ENCODE measurements at regions not wholly inside any gene's neighbourhood (a gene's known extent, or its start where the extent isn't known, plus 50 kb on each side); places are given as distances from the start of the nearest gene placed in this dataset.

DNA sequence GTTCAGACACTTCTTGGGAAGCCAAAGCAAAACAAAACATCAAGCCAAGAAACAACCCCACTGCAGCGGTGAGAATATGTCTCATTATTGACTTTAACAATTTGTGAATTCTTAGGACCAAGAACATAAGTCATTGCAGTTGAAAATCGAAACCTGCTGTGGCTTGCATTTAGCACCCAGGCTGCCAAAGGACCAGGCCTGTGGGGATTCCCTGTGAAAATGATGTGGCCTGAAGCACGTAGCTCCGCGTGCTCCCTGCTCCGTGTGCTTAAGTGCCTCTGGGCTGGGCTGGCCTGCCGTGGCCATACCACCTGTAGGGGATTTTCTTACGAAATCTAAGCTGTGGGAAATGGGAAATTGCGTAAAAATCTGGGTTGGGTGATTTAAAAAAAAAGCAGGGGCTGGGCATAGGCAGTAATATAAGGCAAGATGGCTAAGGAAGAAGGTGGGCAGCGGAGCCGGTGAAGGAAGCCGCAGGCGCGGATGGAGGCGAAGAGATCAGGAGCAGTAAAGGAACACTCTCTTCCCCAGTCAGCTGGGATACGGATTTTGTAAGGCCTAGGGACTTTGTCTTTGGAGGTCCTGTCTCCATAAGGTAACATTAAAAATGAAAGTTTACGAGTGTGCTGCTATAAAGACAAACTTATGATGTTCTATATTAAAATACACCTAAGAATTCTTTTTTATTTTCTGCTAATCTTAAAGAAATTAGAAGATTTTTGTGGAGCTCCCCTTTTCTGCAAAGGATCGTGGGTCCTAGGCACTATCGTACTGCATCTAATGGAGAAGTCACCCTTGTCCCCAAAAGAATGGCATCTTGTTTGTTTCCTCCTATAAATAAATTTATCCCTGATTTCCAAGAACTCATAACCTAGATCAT is 189.6 kb upstream of the SEMA6A start (continued):
- TF ChIP-seq, protein P1, sequence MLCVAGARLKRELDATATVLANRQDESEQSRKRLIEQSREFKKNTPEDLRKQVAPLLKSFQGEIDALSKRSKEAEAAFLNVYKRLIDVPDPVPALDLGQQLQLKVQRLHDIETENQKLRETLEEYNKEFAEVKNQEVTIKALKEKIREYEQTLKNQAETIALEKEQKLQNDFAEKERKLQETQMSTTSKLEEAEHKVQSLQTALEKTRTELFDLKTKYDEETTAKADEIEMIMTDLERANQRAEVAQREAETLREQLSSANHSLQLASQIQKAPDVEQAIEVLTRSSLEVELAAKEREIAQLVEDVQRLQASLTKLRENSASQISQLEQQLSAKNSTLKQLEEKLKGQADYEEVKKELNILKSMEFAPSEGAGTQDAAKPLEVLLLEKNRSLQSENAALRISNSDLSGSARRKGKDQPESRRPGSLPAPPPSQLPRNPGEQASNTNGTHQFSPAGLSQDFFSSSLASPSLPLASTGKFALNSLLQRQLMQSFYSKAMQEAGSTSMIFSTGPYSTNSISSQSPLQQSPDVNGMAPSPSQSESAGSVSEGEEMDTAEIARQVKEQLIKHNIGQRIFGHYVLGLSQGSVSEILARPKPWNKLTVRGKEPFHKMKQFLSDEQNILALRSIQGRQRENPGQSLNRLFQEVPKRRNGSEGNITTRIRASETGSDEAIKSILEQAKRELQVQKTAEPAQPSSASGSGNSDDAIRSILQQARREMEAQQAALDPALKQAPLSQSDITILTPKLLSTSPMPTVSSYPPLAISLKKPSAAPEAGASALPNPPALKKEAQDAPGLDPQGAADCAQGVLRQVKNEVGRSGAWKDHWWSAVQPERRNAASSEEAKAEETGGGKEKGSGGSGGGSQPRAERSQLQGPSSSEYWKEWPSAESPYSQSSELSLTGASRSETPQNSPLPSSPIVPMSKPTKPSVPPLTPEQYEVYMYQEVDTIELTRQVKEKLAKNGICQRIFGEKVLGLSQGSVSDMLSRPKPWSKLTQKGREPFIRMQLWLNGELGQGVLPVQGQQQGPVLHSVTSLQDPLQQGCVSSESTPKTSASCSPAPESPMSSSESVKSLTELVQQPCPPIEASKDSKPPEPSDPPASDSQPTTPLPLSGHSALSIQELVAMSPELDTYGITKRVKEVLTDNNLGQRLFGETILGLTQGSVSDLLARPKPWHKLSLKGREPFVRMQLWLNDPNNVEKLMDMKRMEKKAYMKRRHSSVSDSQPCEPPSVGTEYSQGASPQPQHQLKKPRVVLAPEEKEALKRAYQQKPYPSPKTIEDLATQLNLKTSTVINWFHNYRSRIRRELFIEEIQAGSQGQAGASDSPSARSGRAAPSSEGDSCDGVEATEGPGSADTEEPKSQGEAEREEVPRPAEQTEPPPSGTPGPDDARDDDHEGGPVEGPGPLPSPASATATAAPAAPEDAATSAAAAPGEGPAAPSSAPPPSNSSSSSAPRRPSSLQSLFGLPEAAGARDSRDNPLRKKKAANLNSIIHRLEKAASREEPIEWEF (IDR thresholded peaks at IDR 0.05; ENCODE audit: insufficient replicate concordance, low read depth, low read length): peak; percentile 97
- TF ChIP-seq RB1 (IDR thresholded peaks at IDR 0.05; ENCODE audit: borderline replicate concordance) (peak; percentile 12; the same call in 1 of the 2 replicates), PML (IDR thresholded peaks at IDR 0.05; ENCODE audit: low read length) (no peak; the same call in none of the 2 replicates), TBL1XR1 (IDR thresholded peaks at IDR 0.05; ENCODE audit: low read depth, low read length) (0 out of 2 replicates have a peak, but pooled peaks have one; percentile 12), POLR2AphosphoS5 (IDR thresholded peaks at IDR 0.05; ENCODE audit: low read length) (peak; percentile 68), SRF (IDR thresholded peaks at IDR 0.05; ENCODE audit: low read depth in 2 of 2, low read length in 2 of 2) (no peak), POU2F2 (IDR thresholded peaks at IDR 0.05; ENCODE audit: borderline replicate concordance, low read depth, low read length) (peak; percentile 53; the same call in 1 of the 3 replicates), FOXK2 (IDR thresholded peaks at IDR 0.05) (no peak), STAT3 (IDR thresholded peaks at IDR 0.05; ENCODE audit: low read depth, low read length) (peak; percentile 11), PAX8 (IDR thresholded peaks at IDR 0.05) (no peak), ZZZ3 (IDR thresholded peaks at IDR 0.05; ENCODE audit: control insufficient read depth, insufficient read length, low read depth) (no peak), BHLHE40 (IDR thresholded peaks at IDR 0.05; ENCODE audit: borderline replicate concordance in 1 of 2, low read depth in 2 of 2, low read length in 1 of 2) (peak; percentile 92 to 95), MEF2A (IDR thresholded peaks at IDR 0.05; ENCODE audit: insufficient read depth, low read depth, low read length) (peak; percentile 73; the same call in 1 of the 2 replicates), GABPA (IDR thresholded peaks at IDR 0.05; ENCODE audit: low read depth) (peak; percentile 9; the same call in 1 of the 2 replicates), POLR2AphosphoS2 (IDR thresholded peaks at IDR 0.05; ENCODE audit: low read depth, low read length) (peak; percentile 90)
- TF ChIP-seq, protein P2, sequence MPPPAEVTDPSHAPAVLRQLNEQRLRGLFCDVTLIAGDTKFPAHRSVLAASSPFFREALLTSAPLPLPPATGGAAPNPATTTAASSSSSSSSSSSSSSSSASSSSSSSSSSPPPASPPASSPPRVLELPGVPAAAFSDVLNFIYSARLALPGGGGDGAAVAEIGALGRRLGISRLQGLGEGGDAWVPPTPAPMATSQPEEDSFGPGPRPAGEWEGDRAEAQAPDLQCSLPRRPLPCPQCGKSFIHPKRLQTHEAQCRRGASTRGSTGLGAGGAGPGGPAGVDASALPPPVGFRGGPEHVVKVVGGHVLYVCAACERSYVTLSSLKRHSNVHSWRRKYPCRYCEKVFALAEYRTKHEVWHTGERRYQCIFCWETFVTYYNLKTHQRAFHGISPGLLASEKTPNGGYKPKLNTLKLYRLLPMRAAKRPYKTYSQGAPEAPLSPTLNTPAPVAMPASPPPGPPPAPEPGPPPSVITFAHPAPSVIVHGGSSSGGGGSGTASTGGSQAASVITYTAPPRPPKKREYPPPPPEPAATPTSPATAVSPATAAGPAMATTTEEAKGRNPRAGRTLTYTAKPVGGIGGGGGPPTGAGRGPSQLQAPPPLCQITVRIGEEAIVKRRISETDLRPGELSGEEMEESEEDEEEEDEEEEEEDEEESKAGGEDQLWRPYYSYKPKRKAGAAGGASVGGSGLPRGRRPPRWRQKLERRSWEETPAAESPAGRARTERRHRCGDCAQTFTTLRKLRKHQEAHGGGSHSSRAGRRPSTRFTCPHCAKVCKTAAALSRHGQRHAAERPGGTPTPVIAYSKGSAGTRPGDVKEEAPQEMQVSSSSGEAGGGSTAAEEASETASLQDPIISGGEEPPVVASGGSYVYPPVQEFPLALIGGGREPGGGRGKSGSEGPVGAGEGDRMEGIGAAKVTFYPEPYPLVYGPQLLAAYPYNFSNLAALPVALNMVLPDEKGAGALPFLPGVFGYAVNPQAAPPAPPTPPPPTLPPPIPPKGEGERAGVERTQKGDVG (CRISPR knock-in tag; IDR thresholded peaks at IDR 0.05): no peak
- TF ChIP-seq, protein P3, sequence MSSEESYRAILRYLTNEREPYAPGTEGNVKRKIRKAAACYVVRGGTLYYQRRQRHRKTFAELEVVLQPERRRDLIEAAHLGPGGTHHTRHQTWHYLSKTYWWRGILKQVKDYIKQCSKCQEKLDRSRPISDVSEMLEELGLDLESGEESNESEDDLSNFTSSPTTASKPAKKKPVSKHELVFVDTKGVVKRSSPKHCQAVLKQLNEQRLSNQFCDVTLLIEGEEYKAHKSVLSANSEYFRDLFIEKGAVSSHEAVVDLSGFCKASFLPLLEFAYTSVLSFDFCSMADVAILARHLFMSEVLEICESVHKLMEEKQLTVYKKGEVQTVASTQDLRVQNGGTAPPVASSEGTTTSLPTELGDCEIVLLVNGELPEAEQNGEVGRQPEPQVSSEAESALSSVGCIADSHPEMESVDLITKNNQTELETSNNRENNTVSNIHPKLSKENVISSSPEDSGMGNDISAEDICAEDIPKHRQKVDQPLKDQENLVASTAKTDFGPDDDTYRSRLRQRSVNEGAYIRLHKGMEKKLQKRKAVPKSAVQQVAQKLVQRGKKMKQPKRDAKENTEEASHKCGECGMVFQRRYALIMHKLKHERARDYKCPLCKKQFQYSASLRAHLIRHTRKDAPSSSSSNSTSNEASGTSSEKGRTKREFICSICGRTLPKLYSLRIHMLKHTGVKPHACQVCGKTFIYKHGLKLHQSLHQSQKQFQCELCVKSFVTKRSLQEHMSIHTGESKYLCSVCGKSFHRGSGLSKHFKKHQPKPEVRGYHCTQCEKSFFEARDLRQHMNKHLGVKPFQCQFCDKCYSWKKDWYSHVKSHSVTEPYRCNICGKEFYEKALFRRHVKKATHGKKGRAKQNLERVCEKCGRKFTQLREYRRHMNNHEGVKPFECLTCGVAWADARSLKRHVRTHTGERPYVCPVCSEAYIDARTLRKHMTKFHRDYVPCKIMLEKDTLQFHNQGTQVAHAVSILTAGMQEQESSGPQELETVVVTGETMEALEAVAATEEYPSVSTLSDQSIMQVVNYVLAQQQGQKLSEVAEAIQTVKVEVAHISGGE (CRISPR knock-in tag; IDR thresholded peaks at IDR 0.05): no peak

Data from GM12878 (cell line).